CD4-positive, alpha-beta T cell treated with Interleukin-1 beta for 1 hour (primary cell): ENCODE measurements at regions not wholly inside any gene's neighbourhood (a gene's known extent, or its start where the extent isn't known, plus 50 kb on each side); places are given as distances from the start of the nearest gene placed in this dataset.

Source experiments
- DNase-seq, 2 donors: peaks; one replicate each; pipeline ENCODE4 v3.0.0-alpha.2; 2020 to 2022

- no peak for DNase-seq
Measured at GRCh38 chr12:69062621-69063237, 129.8 kb upstream of the CPM start.

DNA sequence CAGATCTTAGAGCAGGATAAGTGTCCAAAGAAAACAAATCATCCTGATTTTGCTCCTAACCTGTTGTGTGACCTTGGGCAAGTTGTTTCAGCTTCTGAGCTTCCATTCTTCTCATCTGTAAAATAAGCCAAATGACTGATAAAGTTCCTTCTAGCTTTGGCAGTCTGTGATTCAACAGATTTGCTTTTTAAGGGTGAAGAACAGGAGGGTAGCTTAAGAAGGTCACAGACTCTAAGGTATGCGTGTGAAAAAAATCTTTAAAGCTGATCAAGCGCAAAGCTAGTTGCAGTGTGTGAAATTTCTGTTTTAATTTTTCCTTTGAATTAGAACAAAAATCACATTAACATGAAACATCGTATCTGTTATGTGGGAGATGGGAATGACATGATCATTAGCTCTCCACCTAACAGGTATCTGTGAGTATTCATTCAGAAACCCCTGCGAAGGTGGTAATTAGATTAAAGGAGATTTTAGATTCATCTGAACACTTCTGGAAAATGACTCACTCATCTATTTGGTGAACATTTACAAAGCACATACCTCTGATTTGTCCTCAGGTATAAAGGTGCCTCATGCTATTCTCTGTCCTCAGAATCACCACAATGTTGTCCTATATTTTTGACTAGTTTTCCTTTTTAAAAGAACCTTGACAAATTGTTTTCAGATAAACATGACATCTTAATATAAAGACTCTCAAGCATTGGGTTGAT, 131.9 kb upstream of the CPM start:
- no peak for DNase-seq

- no peak for DNase-seq
Measured at GRCh38 chr12:69065775-69066174, 132.8 kb upstream of the CPM start.

DNA sequence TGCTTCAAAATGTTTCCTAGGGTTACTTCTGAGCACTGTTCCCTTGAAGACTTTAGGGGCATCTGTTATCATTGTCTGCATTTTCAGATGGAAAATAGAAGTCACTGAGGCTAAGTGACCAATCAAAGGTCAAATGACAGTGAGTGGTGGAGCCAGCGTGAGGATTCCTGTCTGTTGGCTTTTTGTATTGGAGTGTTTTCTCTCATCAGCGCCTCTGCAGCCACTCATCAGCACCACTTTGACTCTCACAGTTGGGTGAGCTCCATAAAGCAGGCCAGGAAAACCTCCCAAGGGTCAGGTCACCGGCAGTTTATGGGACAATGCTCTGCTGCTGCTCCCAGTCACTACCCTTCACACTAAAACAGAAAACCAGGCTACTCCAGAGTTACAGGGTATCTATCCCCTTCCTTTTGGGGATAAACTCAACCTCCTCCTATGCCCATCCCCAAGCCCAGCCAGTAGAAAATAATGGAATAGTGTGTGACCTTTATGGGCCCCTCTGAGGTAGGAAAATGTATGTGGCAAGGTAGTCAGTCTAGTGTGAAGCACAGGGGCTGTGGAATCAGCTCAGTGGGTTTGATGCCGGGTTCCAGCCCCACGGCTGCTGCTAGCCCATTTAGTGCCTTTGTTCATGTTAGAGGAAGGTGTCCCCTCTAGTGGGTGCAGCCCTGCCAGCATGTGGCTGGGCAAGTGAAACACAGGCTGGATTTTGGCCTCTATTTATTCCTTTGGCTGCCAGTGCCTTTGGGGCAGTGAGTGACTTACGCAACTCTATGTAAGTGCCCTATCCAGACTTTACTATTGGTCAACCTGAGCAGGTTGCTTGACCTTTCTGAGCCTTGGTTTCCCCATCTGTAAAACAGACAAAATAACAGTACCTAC, 133.8 kb upstream of the CPM start:
- no peak for DNase-seq

GRCh38 chr12:69067713-69068112, 134.7 kb upstream of the CPM start:
- no peak for DNase-seq

DNA sequence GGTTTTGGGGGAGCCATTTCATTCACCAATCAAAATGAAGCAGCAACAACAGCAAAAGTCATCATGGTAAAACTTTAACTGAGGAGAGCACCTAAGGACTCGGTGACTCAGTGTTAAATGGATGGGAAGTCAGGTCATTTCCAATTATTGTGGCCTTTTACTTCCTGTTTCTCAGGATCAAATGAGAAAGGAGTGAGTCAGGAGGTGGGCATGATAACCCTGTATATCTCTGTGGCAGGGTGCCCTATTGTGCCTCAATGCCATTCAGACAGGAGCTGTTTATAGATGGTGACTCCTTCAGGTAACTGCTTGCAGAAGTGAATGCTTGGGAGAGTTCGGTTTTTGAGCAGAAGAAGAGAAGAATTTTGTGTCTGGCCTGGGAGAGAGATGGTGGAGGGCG, 135.5 kb upstream of the CPM start:
- DNase-seq = no peak

DNA sequence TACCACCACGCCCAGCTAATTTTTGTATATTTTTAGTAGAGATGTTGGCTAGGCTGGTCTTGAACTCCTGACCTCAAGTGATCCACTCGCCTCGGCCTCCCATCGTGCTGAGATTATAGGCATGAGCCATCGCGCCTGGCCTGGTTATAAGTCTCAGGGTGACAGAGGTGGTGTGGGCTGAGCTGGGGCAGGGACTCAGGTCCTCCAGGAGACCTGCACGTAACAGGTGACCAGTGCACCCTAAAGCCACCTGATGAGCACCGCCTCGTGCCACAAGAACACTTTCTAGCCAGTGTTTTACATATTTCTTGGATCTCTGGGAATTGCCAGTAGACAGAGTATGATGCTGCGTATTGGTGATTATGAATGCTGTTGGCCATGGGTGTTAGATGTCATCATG, 136.5 kb upstream of the CPM start:
- DNase-seq = no peak

GRCh38 chr12:69070319-69071090, 137.5 kb upstream of the CPM start:
- DNase-seq = peak; percentile 45 to 54

GRCh38 chr12:69071091-69071370, 138.1 kb upstream of the CPM start:
- DNase-seq = no peak

- DNase-seq = no peak
Measured at GRCh38 chr12:69073035-69073434, 140.1 kb upstream of the CPM start.

- no peak for DNase-seq
Measured at GRCh38 chr12:69074556-69075349, 141.8 kb upstream of the CPM start.

- DNase-seq = no peak
Measured at GRCh38 chr12:69083689-69084088, 150.7 kb upstream of the CPM start.

GRCh38 chr12:69084816-69085378, 151.9 kb upstream of the CPM start:
- DNase-seq = no peak

DNA sequence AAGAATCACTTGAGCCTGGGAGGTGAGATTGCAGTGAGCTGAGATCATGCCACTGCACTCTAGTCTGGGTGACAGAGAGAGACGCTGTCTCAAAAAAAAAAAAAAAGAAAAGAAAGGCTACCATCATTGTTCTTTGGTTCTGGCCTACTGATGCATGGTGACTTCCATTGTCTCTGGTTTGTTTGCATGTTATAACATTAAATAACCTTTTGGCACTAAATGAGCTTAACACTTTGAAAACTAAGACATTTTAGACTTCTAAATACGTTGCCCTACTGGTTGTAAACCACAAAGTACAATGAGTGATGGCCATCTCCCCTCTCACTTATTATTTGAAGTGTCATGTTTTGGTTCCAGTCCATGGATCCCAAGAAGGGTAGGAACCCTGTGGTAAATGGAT, 152.9 kb upstream of the CPM start:
- no peak for DNase-seq

- no peak for DNase-seq
Measured at GRCh38 chr12:69087986-69088385, 151.4 kb upstream of the CPSF6 start.

DNA sequence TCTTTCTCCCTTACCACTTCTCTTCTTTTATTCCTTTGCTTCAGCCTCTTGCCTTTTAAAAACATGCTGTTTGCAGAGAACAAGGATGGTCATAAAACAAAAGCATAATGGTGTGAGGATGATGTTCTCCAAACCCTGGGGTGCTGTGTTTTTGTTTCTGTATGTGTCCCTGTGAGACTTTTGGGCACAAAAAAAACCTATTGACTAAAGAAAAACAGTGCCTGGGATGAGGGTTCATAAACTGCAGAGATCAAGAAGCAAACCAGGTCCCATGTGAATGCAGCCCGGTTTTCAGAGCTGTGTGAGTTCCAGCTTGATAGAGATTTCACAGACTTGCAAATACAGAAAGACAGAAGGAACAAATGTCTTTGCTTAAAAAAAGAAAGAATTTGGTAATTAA, 148.6 kb upstream of the CPSF6 start:
- DNase-seq = no peak

GRCh38 chr12:69091442-69092017, 147.8 kb upstream of the CPSF6 start:
- no peak for DNase-seq

GRCh38 chr12:69092137-69092536, 147.2 kb upstream of the CPSF6 start:
- no peak for DNase-seq

DNA sequence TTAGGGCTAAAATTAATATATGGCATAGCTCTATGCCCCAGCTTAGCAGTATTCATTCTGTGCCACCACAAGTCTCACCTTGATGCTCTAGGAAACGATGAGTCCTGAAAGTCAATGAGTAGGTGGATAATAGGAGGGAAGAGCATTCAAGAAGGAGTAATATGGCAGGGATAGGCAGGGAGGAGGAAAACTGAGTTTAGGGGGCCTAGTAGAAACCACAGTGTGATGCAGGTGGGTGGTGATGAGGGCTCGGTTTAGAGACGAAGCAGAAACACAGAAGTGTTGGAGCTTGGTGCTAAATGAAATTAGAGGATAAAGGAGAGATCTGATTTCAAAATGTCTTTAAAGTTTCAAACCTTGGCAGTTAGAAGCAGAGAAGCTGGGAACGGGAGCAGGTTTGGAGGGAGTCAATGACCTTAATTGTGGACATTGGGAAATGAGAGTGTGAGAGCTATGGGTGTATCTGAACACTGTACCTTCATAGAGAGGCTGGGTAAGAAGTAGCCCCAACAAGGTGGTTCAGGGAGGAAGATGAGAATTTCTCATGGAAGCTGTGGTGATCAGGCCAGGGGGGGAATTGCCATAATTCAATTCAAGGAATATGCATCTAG, 144.7 kb upstream of the CPSF6 start:
- DNase-seq = no peak

GRCh38 chr12:69095765-69096477, 143.4 kb upstream of the CPSF6 start:
- DNase-seq = no peak
